Stimulated activated CD4-positive, alpha-beta T cell treated with anti-CD3 and anti-CD28 coated beads, TNF-alpha, amount 100 ng/mL, for 1 hour (primary cell): ENCODE measurements at regions not wholly inside any gene's neighbourhood (a gene's known extent, or its start where the extent isn't known, plus 50 kb on each side); places are given as distances from the start of the nearest gene placed in this dataset.

Source experiments
- DNase-seq, 3 donors: peaks; one replicate each; pipeline ENCODE4 v3.0.0-alpha.2; 2020; ENCODE audit warnings: low read depth in 3 of 3, low spot score in 1 of 3

DNA sequence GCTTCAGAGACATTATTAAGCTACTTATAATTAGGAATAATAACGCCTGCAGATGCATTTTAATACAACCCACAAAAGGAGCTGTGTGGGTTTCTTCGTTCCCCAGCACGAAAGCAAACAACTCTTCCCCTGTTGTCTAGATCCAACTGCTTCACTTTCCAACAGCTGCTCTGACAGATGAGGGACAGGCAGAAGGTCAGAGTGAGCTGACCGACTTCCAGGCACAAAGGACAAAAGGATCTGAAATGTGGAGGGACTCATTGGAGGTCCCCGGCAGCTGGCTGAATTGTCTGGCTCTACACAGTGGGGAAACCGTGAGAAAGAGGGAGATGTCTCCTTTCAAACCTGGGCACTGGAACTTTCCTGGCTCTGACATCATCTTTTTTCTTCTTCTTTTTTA lies 79.1 kb upstream of the ALDH1B1 start:
- no peak for DNase-seq

DNA sequence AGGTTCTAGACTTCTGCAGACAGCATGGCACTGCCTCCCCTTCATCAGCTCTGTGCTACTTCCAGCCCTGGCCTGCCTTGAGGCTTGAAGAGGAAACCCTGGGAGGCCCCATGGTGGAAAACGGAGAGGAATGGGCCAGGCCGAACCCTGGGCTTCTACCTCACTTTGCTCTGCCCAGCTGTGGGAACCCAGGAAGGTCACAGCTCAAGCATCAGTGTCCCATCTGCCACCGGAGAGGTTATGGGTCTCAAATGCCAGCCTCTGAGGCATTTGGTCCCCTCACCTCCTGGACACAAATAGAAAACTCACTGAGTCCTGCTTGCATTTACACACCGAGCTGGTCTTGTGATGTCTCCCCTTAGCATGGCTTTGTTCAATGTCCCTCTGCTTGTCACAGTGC lies 80.1 kb upstream of the ALDH1B1 start:
- no peak for DNase-seq

DNA sequence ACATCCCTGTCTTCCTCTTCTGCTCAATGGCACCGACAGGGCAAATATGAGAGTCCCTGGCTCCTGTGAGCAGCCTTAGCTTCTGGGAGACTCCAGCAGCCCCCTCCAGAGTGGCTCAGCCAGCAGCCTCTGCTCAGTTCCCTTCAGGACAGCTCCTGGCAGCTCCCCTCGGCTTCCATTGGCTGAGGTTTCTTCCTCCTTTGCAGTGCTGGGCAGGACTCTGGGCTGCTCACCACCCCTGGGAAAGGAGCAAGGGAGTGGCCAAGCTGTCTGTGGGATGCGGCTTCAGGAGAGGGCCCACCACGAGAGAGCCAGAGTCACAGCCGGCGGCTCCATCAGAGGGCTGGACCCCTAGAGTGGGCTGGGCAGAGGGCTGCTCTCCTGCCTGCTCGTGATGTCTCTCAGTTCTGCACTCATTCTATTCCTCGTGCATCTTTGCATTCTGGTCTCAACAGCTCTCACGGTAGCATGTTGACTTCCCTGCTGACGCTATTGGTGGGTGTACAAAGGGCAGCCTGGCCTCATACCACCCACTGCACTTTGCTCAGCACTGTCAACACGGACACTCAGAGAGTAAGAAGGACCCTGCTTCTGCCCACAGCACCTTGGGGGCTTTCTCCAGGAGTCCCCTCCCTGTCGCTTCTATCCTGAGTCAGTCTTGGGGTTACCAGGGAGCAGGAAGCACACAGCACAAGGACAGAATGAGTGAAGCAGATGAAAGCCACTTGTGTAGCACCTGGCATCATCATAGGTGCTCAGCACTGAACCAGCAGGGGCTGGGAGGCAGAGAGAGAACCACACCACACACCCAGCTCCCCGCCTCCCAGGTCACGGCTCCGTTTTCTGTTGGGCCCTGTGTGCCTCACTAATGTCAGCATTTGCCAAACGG lies 80.9 kb upstream of the ALDH1B1 start:
- no peak for DNase-seq

DNA sequence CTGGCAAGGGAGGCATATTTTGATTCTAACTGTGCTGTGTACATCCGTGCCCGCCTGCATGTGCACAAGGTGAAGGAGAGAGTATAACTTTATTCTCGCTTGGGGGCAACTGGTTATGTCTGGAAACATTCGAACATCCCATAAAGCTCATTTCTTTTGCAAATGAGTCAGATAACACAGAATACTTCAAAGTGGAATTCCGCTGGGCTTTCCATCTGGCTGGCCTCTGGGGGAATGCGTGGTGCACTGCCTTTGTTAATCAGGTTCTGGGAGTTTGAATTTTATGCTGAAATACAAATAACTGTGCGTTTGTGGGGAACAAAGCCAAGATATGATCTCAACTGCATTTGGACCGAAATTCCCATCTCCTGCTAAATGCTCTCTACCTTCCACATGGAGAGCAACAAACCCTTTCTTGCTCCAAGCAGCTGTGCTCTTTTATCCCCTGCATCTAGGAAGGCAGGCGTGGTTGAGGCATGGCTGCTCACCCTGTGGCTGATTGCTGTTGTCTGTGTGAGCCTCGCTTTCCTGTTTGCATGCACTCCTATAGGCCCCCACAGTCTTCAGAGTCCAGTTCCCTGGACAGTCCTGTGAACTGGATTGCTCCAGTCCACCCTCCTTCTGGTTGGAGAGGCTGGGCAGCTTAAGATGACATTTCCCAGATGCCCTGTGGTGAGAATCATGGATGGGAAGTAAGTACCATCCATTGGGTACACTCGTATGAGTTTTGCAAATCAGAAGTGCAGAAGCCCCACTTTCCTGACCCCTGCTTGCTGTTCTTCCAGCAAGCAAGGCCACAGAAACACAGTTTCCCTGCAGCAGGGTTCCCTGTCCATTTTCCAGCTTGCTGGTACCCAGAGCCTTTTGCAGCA lies 82.9 kb upstream of the ALDH1B1 start:
- DNase-seq = no peak

DNA sequence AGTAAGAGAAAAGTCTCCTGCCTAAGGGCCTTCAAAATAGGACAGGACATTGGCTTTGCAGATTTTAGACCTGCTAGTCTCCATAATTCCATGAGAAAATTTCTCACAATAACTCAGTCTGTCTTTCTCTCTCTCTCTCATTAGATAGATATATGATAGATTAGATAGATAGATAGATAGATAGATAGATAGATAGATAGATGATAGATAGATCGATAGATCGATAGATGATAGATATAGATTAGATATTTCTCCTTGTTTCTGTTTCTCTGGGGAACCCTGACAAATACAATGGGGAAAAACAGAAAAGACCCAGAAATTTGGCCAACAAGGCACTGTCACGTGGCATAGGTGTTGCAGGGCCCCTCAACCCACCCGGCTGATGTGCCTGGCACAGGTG lies 84.4 kb upstream of the ALDH1B1 start:
- no peak for DNase-seq

DNA sequence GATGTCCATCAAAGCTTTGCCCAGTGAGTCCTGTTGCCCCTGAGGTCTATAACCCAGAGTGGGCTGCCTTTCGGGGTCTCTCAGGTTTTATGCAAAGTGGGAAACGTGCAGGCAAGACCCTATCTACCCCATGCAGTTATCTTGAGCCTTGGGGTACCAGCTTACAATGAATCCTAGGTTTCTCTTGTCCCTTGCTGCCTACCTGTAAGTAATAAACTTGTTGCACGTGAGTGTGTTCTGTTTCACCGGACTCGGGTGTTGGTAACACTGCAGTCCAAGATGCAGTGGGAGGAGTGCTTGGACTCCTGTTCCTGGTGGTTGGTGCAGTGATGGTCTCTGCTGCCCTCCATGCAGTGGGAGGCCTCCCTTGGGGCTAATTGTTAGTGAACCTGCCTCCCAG lies 85.6 kb upstream of the ALDH1B1 start:
- DNase-seq = no peak

DNA sequence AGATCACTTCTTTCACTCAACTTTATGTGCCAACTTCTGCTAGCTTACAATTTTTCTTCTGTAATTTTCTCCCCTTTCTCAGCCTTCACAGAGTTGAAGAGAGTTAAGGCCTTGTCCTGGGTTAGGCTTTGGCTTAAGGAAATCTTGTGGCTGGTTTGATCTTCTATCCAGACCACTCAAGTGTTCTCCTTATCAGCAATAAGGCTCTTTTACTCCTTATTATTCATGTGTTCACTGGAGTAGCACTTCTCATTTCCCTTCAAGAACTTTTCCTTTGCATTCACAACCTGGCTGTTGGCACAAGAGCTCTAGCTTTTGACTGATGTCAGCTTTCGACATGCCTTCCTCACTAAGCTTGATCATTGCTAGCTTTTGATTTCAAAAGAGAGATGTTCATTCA lies 86.9 kb upstream of the ALDH1B1 start:
- no peak for DNase-seq

DNA sequence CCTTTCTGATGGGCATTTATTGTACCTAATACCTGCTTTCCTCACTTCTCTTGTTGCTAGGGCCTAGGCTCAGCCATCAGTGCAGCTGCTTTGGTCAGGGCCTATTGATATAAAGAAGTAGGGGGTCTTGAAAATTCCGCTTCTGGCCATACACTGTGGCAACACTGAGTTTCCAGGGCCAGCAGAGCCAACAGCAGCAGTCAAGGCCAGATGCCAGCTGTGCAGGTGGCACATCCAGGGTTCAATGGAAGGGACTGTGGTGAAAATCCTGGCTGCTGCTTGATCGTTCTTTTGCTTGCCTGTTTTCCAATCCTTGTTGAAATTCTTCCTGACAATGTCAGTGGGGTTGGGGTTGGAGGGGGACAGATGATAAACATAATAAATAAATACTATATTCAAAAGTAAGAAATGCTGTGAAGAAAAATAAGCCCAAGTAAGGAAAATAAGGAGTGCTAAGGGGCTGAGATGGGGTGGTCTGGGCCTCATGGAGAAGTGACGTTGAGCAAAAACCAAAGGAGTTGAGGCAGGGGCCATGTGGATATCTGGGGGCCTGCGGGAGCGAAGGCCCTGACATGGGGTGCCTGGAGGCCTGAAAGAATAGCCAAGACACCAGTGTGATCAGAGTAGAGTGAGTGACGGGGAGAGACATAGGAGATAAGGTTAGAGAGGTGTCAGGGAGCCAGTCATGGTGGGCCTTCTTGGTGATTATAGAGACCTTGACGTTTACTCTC lies 91.0 kb upstream of the ALDH1B1 start:
- DNase-seq = no peak

DNA sequence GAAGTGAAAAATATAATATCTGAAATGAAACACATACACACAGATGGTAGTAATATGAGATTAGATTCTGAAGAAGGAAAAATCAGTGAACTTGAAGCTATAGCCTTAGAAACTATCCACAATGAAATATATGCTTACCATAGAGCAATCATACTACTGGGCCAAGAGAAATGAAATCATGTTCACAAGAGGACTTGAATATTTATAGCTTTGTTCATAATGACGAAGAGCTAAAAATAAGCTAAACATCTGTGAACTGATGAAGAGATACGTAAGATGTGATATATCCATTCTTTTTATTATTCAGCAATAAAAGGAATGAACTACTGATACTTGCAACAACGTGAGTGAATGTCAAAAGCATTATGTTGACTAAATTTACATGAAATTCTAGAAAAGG lies 92.6 kb upstream of the ALDH1B1 start:
- no peak for DNase-seq

DNA sequence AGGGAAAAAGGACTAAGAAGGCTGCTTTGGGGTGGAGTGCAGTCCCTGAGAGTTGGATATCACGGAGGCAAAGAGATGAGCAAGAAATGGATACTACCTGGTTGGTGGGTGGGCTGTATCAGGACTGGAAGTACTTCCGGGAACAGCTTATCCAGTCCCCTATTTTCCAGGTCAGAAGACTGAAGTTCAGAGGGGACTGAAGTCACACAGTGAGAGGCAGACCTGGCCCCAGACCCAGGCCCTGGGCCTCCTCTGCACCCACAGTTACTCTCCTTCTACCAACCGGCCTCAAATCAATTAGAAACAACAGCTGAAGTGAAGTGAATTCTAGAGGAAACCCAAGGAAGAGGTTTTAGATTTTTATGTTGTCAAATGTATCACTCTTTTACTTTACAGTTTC lies 93.6 kb upstream of the ALDH1B1 start:
- DNase-seq = no peak

DNA sequence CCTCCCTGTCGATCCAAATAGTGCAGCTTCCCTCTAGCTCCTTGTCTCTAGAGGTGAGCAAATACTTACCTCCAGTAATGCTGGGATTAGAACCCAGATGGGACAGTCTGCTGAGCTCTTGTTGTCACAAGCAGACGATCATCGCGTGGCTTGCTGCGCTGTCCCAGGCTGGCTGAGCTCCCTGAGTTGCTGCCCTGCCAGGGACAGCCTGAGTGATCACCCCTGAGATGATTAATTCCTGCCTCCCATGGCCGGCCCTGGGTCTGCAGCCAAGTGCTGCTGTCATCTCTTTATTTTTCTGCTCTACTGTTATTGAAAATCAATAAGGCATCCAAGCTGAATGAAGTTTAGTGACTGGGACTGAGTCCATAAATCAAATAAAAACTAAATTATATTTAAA lies 94.0 kb upstream of the ALDH1B1 start:
- no peak for DNase-seq

DNA sequence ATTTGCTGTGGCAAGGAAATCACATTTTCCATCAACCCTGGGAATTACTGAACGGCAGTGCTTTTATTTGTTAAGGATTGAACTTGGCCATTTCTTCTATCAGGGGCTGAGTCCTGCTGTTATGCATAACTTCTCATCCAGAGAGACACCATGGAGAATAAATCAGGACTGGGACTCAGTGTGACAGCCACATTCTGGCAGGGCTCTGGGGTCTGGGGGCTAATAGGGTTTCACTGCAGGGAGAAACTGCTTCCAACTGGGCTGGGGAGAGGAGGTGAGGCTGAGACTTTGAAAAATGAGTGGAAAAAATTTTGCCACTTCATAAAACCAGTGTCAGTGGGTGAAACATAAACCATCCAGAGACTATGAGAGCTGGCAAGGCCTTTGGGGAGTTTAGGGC lies 95.7 kb upstream of the ALDH1B1 start:
- DNase-seq = no peak

DNA sequence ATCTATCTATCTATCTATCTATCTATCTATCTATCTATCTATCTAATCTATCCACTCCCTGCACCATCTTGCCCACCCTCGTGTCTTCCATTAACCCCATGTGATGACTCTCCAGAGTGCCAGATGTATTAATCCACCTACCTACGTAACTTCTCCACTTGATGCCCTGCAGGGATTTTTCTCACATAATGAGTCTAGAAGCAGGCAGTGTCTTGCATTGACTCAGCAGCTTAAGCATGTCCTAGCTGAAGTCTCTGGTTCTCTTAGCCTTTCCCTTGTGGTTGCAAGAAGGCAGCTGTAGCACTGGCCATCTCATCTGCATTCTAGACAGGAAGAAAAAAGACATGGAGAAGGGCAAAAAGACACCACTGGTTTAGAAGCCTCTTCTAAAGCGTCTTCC lies 96.7 kb upstream of the ALDH1B1 start:
- no peak for DNase-seq

DNA sequence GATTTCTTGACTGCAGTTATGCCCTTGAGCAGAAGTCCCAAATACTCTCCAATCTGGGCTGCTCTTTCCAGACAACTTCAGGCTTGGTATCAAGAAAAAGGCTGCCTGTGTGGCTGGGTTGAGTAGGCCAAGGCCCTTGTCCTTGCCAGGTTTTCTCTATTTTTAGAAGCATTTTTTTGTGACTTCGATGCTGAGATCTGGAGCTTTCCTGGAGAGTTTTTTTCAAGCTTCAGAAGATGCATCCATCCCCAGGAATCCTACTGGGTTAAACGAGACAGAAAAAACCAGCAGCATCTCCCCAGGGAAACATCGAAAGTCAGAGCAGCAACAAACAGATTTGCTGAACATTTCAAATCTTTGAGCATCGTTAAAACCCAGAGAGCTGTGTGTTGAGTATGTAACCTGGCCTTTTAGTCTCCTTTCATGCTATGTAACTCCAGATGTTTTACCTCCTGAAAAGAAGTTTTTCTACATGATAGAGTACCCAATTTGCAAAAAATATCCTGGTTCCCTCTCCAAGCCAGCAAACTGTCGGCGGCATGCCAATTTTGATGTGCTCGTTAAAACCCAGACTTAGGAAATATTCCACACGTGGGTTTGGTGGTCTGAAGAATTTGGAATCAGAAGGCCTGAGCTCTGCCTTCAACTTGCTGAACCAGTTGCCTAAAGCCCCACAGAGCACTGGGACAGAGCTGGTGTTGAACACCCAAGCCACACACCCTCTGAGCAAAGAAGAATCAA lies 98.1 kb upstream of the ALDH1B1 start:
- no peak for DNase-seq

DNA sequence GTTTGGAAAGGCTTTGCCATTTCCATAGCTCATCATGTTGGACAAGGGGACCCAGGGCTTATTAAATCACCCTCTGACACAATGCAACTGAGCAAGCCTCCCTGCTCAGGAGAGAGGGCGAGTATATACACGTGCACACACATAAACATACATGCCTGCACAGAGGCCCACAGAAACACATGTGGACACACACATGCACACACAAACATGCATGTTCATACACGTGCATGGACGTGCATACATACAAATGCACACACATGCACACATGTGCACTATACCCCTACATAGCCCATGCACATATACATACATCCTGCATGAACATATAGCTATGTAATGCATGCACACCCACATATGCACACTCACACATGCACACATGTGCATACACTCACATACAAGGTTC lies 99.5 kb upstream of the ALDH1B1 start:
- DNase-seq = no peak

DNA sequence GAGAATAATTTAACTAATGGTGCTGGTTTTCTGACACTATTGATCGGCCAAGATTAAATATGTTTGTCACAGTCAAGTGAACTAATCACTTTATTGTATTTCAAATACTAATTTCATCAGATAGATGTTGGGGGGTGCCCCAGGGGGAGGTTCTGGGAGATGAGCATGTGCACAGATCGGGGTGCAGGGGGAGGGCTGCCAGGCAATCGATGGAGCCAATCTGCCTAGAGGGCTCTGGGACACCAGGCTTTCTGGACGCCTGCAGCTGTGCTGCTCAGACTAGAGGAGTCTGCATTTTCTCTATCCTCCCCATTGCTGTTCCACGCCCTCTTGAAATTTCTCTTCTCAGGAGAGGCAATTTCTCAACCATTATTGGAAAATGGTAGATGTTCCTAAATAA lies 100.0 kb upstream of the ALDH1B1 start:
- DNase-seq = no peak

DNA sequence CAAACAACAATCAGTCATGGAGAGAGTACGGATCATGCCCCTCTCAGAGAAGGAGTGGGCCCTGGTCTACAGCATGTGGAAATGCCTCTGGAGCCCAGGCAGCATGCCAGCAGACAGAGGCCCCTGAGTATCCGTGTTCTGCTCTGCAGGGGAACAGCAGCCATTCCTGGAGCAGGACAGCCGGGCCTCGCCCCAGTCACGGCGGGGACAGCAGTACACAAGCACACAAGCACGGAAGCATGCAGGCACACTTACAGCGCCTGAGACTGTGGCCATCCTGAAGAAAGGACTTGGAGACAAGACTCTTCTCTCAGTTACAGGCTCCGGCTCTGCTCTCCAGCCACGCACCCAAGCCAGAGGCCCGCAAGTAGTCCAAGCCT lies 102.6 kb upstream of the ALDH1B1 start:
- no peak for DNase-seq

DNA sequence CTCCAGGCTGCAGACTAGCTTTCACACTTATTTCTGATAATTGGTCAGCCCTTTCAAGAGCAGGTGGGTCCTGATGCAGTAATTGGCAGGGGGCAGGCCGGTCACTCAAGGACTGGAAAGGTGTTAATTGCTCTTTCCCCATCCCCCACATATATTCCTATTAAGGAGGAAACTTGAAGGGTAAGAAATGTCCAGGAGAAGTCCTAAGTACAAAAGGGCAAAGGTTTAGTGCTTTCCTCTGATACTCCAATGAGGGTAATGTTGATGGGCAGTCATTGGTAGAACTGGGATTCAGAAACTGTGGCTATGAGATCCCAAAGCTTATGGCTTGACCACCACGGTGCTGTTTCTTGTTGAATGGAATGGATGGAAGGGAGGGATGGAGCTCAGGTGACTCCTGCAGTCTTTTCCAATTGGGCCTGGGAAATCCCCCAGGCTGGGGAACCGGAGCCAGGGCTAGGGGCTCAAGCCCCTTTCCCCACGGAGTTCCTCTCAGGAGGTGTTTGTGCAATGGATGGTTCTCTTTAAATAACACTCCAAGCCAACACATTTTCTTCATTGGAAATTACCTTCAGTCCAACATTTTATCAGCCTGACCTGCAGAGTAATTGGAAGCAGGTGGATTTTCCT lies 103.2 kb upstream of the ALDH1B1 start:
- no peak for DNase-seq

DNA sequence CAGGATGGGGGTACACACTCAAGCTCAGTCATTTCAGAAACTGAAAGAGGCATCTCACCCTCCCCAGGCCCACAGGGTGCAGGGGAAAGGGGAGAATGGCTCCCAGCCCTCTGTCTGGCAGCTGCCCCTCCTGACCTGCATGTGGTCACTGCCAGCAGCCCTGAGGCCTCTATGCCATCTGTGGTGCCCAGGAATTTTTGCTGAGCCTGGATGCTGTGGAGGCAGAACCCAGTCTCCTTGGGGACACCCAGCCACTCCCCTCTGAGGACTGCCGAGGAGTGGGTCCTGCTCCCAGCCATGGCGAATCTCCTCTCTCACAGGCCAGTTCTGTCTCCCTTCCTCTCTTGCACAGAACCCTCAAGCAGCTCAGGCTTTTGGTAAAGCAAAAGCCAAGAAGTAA lies 104.0 kb upstream of the ALDH1B1 start:
- DNase-seq = no peak

DNA sequence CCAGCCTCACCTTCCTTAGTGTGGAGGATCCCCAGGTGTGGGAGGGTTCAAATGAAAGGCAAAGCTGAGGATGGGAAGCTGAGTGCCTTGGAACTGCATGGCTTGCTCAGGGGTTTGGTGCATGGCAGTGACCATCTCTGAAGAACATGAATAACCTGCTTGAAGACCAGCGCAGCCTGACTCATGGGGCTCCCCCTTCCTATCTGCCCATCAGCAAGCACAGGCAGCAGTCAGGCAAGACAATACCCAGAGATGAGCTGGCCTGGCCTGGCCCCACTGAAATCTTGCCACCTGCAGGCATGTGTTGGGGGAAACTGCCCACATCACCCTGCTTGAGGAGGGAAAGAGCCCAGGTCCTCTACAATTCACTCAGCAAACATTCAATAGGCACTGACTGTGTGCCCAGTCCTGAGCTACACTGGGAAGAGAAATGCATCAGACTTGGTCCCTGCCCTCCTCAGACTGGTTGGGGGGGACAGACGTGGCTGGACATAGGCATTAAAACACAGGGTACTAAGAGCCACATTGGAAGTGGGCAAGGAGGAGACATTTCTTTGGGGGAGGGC lies 105.0 kb upstream of the ALDH1B1 start:
- DNase-seq = no peak
